ENCODE measurements at regions not wholly inside any gene's neighbourhood (a gene's known extent, or its start where the extent isn't known, plus 50 kb on each side); places are given as distances from the start of the nearest gene placed in this dataset.

- no peaks in the 10 kb centered on the region for H3K4me1 ChIP-seq (ENCODE audit: insufficient read depth, low read length, poor library complexity, severe bottlenecking)
- no TSS peak for BruUV-seq (replicated peaks)
- no peak overlapping the region for H3K4me3 ChIP-seq (ENCODE audit: low read depth, low read length, poor library complexity, severe bottlenecking)
- no peaks in the 10 kb centered on the region for H3K27me3 ChIP-seq (replicated peaks; ENCODE audit: insufficient read depth, low read depth, low read length, poor library complexity)
- ChIA-PET CTCF (no interaction called here), POLR2A (ENCODE audit: low non-redundant PET) (no interaction called here)
- DNase-seq (ENCODE audit: low spot score): no peak
- no peaks in the 10 kb centered on the region for H3K36me3 ChIP-seq (ENCODE audit: insufficient read depth, low read length, poor library complexity, severe bottlenecking)
- intact Hi-C loops (cut with micrococcal nuclease; ENCODE audit: unreplicated experiment): no loop called here
- TF ChIP-seq EZH2 (IDR thresholded peaks at IDR 0.05; ENCODE audit: borderline replicate concordance, low read depth, low read length, poor library complexity, severe bottlenecking) (no peak), CTCF (conservative IDR thresholded peaks at IDR 0.05; ENCODE audit: low read depth, low read length) (no peak)
- H3K27ac ChIP-seq (ENCODE audit: low read depth, low read length, poor library complexity, severe bottlenecking): no peak overlapping the region
- H3K9me3 ChIP-seq (ENCODE audit: low read depth, low read length, poor library complexity, severe bottlenecking): peaks cover 4% of the 10 kb centered on the region
Observed at GRCh38 chr11:97856666-97857065, 1164.1 kb upstream of the CNTN5 start.

- H3K9me3 ChIP-seq (ENCODE audit: low read depth, low read length, poor library complexity, severe bottlenecking): peaks cover 4% of the 10 kb centered on the region
- no peak for TF ChIP-seq EZH2 (IDR thresholded peaks at IDR 0.05; ENCODE audit: borderline replicate concordance, low read depth, low read length, poor library complexity, severe bottlenecking)
- TF ChIP-seq CTCF (conservative IDR thresholded peaks at IDR 0.05; ENCODE audit: low read depth, low read length): no peak
- CTCF ChIA-PET: no interaction called here
- BruUV-seq (replicated peaks): no TSS peak
- no peak overlapping the region for H3K4me3 ChIP-seq (ENCODE audit: low read depth, low read length, poor library complexity, severe bottlenecking)
- H3K27me3 ChIP-seq (replicated peaks; ENCODE audit: insufficient read depth, low read depth, low read length, poor library complexity): no peaks in the 10 kb centered on the region
- H3K4me1 ChIP-seq (ENCODE audit: insufficient read depth, low read length, poor library complexity, severe bottlenecking): no peaks in the 10 kb centered on the region
- no peak overlapping the region for H3K27ac ChIP-seq (ENCODE audit: low read depth, low read length, poor library complexity, severe bottlenecking)
- DNase-seq (ENCODE audit: low spot score): no peak
- no peaks in the 10 kb centered on the region for H3K36me3 ChIP-seq (ENCODE audit: insufficient read depth, low read length, poor library complexity, severe bottlenecking)
- POLR2A ChIA-PET (ENCODE audit: low non-redundant PET): no interaction called here
- intact Hi-C loops (cut with micrococcal nuclease; ENCODE audit: unreplicated experiment): no loop called here
Observed at GRCh38 chr11:97860237-97860636, 1160.5 kb upstream of the CNTN5 start.

GRCh38 chr11:97862021-97862420, 1158.7 kb upstream of the CNTN5 start:
- Histone ChIP-seq H3K36me3 (ENCODE audit: insufficient read depth, low read length, poor library complexity, severe bottlenecking) (no peaks in the 10 kb centered on the region), H3K4me1 (ENCODE audit: insufficient read depth, low read length, poor library complexity, severe bottlenecking) (no peaks in the 10 kb centered on the region), H3K27me3 (replicated peaks; ENCODE audit: insufficient read depth, low read depth, low read length, poor library complexity) (no peaks in the 10 kb centered on the region), H3K4me3 (ENCODE audit: low read depth, low read length, poor library complexity, severe bottlenecking) (no peak overlapping the region), H3K9me3 (ENCODE audit: low read depth, low read length, poor library complexity, severe bottlenecking) (peaks cover 4% of the 10 kb centered on the region), H3K27ac (ENCODE audit: low read depth, low read length, poor library complexity, severe bottlenecking) (no peak overlapping the region)
- BruUV-seq (replicated peaks): no TSS peak
- CTCF ChIA-PET: no interaction called here
- POLR2A ChIA-PET (ENCODE audit: low non-redundant PET): no interaction called here
- intact Hi-C loops (cut with micrococcal nuclease; ENCODE audit: unreplicated experiment): no loop called here
- no peak for TF ChIP-seq EZH2 (IDR thresholded peaks at IDR 0.05; ENCODE audit: borderline replicate concordance, low read depth, low read length, poor library complexity, severe bottlenecking)
- no peak for TF ChIP-seq CTCF (conservative IDR thresholded peaks at IDR 0.05; ENCODE audit: low read depth, low read length)
- no peak for DNase-seq (ENCODE audit: low spot score)

Data from A673 (cell line).